ENCODE measurements at regions not wholly inside any gene's neighbourhood (a gene's known extent, or its start where the extent isn't known, plus 50 kb on each side); places are given as distances from the start of the nearest gene placed in this dataset.

DNA sequence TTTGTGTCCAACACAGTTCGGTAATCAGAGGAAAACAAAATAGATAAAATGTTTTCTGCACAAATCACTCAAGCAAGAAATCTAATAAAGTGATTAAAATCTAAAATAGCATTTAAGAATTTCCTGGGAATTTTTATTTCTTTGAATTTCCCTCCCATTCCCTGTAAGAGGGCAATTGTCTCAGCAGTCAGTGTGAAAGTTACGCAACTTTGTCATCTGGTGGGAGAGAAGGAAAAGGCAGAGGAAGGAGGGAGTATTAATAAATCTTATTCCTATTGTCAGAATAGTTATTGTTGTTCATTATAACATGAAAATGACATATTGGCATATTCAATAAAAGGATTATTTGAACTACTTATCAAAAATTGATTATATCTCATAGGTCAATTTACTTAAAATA, 464.9 kb downstream of the PRKD1 start:
- no peak for DNase-seq
- Histone ChIP-seq H2BK120ac (ENCODE audit: low read depth, low read length, poor library complexity, severe bottlenecking) (no peak overlapping the region), H2AK5ac (ENCODE audit: insufficient read length, low read length) (no peak overlapping the region), H3K18ac (ENCODE audit: insufficient read length, low read depth, low read length) (no peak overlapping the region), H3K56ac (ENCODE audit: insufficient read length, low read depth, low read length) (no peak overlapping the region), H3K4ac (ENCODE audit: low read depth, low read length) (no peak overlapping the region), H2AFZ (ENCODE audit: low read length) (no peak overlapping the region), H3T11ph (ENCODE audit: low read length) (no peak overlapping the region), H3K23me2 (ENCODE audit: insufficient read length, low read depth, low read length, poor library complexity, severe bottlenecking) (no peaks in the 10 kb centered on the region), H2BK5ac (ENCODE audit: insufficient read length, low read length) (no peak overlapping the region), H2BK20ac (ENCODE audit: low read depth, low read length, poor library complexity, severe bottlenecking) (no peak overlapping the region), H4K8ac (replicated peaks; ENCODE audit: insufficient read length, low read depth, low read length) (no peak overlapping the region), H2BK12ac (ENCODE audit: insufficient read length, low read depth, low read length) (no peak overlapping the region), H3K9me3 (ENCODE audit: control insufficient read depth, low read depth, low read length) (no peaks in the 10 kb centered on the region), H3K9ac (ENCODE audit: extremely low read depth, insufficient read length, low read length) (no peak overlapping the region), H4K91ac (ENCODE audit: insufficient read length, low read depth, low read length) (no peak overlapping the region), H3K79me2 (ENCODE audit: insufficient read depth, low read length) (no peaks in the 10 kb centered on the region), H3K23ac (ENCODE audit: insufficient read length, low read depth, low read length) (no peak overlapping the region), H3K14ac (ENCODE audit: insufficient read depth, low read length) (no peak overlapping the region), H3K27me3 (ENCODE audit: insufficient read depth, low read length) (no peaks in the 10 kb centered on the region), H3K79me1 (ENCODE audit: insufficient read depth, low read depth, low read length, poor library complexity, severe bottlenecking) (no peaks in the 10 kb centered on the region), H3K4me1 (ENCODE audit: insufficient read depth, low read length) (no peaks in the 10 kb centered on the region), H3K27ac (ENCODE audit: insufficient read length, low read depth, low read length) (no peak overlapping the region), H4K20me1 (ENCODE audit: control insufficient read depth, insufficient read depth, insufficient read length) (no peaks in the 10 kb centered on the region), H2BK15ac (ENCODE audit: low read depth, low read length) (no peak overlapping the region), H4K5ac (ENCODE audit: insufficient read length, low read depth, low read length) (no peak overlapping the region), H3K4me2 (ENCODE audit: insufficient read depth, insufficient read length, low read length) (no peak overlapping the region)
- H3K4me3 Mint-ChIP-seq, result no peak overlapping the region
- no peak overlapping the region for H3K27ac Mint-ChIP-seq
- no CpG with 5 or more reads among the region's 2 CpGs for WGBS (ENCODE audit: extremely low coverage, insufficient read length, low lambda C conversion rate)
- peaks cover 0 to 3% (median 0%) of the 10 kb centered on the region in 3 experiments; a peak in 1 of 7 replicates for H3K36me3 Mint-ChIP-seq (ENCODE audit: insufficient read depth in 1 of 3, low read depth in 3 of 3)
- TF ChIP-seq, protein P1, sequence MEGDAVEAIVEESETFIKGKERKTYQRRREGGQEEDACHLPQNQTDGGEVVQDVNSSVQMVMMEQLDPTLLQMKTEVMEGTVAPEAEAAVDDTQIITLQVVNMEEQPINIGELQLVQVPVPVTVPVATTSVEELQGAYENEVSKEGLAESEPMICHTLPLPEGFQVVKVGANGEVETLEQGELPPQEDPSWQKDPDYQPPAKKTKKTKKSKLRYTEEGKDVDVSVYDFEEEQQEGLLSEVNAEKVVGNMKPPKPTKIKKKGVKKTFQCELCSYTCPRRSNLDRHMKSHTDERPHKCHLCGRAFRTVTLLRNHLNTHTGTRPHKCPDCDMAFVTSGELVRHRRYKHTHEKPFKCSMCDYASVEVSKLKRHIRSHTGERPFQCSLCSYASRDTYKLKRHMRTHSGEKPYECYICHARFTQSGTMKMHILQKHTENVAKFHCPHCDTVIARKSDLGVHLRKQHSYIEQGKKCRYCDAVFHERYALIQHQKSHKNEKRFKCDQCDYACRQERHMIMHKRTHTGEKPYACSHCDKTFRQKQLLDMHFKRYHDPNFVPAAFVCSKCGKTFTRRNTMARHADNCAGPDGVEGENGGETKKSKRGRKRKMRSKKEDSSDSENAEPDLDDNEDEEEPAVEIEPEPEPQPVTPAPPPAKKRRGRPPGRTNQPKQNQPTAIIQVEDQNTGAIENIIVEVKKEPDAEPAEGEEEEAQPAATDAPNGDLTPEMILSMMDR (conservative IDR thresholded peaks at IDR 0.05), result no peak
- no peaks in the 10 kb centered on the region for H3K4me1 Mint-ChIP-seq
- peaks cover 2% of the 10 kb centered on the region for H3K27me3 Mint-ChIP-seq (ENCODE audit: low read depth)
- no peaks in the 10 kb centered on the region for H3K9me3 Mint-ChIP-seq

Measured in H9 (cell line).